GM21737 (cell line): ENCODE measurements at regions not wholly inside any gene's neighbourhood (a gene's known extent, or its start where the extent isn't known, plus 50 kb on each side); places are given as distances from the start of the nearest gene placed in this dataset.

Source experiments
- ATAC-seq: cut with Tn5 transposase; IDR thresholded peaks from one replicate; pipeline ENCODE4 v1.9.1; 2021; ENCODE audit warnings: mild to moderate bottlenecking, moderate library complexity; ENCODE audit not compliant: unreplicated experiment

DNA sequence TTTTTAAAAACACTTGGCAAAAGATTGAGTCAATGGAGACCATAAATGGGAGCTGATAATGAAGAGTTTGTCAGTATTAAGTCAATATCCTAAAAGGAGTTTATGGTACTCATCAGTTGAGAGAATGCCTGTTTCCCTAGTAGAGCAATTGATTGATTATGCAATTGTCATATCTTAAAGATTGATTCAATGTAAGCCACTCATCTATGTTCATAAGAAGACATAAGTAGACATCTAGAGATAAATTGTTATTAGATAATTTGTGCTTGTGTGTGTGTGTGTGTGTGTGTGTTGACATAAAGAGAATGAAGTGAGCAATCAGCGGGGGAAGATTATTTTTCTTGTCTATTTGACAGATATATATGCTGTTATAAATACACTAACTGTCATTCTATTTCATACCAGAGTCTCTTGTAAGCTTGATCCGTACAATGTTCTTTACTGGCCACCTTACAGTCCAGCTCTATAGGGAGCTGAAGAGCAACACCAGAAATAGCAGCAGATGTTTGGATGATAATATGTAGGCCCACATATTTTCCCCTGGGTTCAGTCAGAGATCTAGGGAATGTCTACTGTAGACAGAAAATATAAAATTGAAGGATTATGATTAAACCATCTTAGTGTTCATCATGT, 848.6 kb upstream of the EPHA6 start:
- ATAC-seq, result no peak

DNA sequence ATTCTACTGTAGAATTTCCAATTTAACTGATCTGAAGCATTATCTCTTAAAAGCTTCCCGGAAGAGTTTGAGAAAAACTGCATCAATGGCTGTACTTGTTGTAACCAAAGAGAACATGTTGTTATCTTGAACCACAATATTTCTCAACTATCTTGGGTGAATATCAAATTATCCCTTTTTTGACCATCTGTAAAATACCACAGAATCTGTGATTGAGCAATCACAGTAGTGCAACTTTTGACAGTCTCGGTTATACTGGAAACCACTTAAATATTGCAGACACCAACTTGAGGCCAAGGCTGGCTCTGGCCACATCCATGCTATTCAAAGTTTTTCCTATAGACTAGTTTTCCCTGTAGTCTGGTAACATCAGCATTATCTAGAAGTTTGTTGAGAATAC, 842.8 kb upstream of the EPHA6 start:
- no peak for ATAC-seq

DNA sequence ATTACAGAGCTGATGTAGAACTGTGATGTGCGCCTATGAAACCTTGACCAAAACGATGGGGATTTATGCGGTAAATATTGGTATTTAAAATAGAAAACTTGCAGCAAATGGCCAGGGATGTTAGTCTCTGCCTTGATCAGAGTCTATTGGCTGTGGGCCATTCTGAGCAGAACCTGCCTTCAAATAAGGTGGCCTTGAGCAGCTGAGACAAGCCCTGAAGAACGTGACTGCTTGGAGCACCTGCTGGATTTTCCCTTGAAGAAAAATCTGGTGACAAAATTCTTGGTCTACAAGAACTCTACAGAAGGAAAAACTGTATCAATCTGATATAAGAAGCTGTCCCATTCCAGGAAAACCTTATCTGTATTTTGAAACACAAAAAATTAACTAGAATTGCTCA, 820.1 kb upstream of the EPHA6 start:
- no peak for ATAC-seq

DNA sequence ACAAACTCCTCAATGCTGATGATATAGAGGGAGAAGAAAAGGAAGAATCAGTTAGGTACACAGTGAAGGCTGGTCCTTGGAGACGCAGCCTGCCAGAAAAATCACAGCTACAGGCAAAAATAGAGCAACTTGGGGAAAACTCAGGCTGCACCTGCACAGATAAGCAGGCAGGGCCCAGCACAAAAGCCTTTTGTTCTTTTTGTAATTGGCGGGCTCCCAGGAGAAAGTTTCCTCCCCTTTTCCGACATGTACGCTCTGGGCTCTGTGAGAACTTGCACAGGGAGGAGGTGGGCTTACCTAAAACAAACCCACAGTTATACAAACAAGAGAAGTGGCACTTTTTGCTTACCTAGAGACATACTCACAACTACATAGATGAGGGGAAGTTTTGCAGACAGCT, 813.4 kb upstream of the EPHA6 start:
- ATAC-seq, result no peak

DNA sequence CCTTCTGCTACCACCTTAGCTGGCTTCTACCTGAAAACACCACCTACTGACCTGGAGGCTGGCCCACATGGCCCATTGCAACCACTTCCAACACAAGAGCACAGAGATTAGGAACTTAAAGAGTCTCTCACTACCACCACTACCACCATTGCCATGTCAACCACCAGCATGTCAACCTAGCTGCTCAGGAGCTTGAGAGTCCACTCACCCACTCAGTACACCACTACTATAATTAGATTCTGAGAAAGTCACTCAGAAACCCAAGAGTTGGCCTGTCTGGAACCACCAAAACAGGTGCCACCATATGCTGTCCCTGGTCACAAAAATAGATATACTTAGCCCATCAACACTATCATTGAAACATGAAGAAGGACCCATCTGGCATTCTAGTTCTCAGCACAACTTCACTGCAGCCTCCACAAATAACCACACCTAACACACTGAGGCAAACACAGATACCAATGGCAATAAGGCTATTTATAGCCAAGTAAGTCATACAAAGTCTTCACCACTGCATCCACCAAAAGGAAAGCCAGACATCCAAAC, 806.7 kb upstream of the EPHA6 start:
- no peak for ATAC-seq

DNA sequence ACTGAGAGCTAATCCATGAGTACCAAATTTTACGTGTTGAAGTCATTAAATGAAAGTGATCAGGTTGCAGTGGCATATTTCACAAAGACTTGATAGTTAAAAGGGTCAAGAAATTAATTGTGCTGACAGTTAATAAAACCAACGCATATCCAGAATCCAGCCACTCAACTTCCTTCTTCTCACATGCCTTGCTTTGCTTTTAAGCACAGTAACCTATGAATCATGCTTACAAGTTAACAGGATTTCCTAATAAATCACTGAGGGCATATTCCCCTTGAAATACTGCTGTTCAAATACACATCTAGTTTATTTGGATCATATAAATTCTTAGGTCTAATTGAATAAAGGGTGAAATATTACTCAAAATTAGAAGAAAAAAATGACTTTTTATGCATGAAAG, 801.5 kb upstream of the EPHA6 start:
- ATAC-seq, result no peak

DNA sequence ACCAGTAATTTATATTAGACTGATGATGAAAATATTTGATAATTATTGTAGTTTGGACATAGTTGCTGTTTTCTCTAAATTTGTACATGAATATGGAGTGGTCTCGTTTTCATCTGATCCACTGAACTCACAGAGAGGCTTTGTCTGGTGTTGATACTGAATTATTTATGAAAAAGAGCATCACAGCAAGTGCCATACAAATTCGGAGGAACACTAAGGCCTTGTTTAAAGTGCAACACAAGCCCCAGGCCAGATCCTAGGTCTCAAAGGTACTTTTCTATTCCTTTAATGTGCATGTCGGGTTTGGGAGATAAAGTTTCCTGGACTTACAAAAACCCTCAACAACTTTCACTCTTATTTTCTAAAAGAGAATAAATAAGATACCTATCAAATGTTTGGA, 796.8 kb upstream of the EPHA6 start:
- ATAC-seq, result no peak

DNA sequence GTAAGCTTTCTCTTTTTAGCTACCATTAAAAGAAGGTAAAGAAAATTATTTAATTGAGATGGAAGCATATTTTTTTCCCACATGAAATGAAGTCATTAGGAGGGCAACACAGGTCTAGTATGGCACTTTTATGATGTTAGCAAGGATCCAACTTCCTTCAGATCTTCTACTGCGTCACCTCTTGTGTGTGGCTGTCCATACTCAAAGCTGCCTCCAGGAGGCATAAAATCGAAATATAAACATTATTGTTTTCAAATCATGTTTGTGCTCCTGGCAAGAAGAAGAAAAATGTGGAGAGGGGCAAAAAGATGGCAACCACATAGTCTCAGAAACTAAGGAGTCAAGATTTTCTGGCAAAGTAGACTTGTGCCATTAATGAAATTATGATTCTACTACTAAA, 791.7 kb upstream of the EPHA6 start:
- ATAC-seq, result no peak

DNA sequence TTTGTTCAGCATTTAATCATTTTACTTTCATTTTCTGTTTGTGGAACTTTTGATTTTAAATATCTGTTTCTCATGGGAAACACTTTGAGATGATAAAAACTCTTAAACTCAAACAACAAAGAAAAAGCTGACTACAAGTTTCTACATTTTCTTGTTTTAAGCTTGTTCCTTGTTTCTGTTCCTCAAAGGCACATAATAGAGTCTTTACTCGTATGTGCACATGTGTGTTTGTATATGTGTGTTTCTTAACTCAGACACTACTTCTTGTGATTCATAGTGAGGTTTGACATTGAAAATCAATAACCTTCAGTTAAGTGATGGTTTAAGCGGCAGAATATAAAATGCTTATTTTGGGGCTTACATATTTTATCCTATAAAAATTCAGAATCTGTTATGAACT, 786.7 kb upstream of the EPHA6 start:
- ATAC-seq, result no peak

DNA sequence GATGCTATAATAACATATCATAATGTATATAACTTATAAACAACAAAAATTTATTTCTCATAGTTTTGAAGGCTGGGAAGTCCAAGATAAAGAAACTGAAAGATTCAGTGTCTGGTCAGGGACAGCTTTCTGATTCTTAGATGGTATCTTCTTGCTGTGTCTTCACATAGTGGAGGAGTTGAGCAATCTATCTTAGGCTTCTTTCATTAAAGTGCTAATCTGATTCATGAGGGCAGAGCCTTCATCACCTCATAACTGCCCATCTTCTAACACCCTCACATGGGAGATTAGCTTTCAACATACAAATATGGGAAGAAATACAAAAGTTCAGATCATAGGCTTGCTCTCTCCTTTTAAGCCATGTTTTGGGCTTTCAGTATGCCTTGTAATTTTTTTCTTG, 774.8 kb upstream of the EPHA6 start:
- ATAC-seq, result no peak

DNA sequence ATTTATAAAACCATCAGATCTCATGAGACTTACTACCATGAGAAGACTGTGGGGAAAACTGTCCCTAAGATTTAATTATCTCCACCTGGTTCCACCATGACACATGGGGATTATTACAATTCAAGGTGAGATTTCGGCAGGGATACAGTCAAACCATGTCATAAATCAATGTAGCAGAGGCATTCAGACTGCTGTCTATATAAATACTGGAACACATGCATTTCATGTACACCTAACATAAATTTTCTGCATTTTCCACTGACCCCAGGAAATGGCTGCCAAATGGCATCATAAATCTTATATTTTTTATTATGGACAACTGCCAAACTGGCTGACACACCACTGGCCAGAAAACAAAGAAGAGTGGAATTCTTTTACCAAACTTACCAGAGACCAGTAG, 755.1 kb upstream of the EPHA6 start:
- ATAC-seq, result no peak

DNA sequence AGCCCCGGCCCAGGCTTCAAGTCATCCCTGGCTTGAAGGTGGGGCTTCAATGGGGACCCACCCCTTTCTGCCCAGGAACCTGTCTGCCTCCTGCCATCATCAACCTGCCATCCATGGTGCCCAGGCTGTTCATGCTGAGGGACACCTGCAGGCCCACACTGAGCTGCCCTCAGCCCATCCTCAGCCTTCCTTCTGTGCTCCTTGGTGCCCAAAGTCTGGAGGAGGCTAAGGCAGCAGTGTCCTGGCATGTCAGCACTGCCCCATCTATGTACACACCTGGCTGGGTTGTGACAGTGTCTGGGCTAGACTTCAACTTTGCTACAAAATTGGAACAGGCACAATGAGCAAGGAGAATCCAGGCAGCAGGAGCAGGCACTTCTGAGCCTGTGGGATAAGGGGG, 745.3 kb upstream of the EPHA6 start:
- ATAC-seq, result no peak

DNA sequence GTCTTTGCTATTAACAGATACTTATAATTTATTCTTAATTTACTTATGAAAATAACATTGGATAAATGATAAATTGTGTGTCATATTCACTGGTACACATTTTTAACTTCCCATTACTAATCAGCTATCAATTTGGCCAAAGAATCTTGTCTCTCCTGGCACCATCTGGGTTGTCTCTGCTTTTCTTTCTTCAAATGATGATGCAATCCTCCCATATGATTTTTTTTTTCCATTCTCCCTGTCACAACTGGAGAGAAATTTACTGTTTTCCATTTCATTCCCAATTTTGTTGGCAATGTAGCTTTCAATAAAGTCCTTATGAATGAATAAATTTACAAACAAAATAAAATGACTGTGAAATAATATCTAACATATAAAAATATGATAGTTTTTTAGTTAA, 743.7 kb upstream of the EPHA6 start:
- no peak for ATAC-seq

DNA sequence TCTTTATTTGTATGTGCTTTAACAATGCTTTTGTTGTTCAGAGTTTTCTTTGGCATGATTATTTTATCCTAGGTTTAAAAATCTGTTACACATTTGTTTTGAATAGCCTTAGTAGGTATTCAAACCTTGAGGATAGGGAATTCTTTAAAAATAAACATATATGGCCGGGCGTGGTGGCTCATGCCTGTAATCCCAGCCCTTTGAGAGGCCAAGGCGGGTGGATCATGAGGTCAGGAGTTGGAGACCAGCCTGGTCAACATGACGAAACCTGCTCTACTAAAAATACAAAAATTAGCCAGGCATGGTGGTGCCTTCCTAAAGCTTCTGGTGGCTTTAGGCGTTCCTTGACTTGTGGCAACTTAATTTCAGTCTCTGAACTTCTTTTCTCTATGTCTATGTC, 743.3 kb upstream of the EPHA6 start:
- no peak for ATAC-seq

DNA sequence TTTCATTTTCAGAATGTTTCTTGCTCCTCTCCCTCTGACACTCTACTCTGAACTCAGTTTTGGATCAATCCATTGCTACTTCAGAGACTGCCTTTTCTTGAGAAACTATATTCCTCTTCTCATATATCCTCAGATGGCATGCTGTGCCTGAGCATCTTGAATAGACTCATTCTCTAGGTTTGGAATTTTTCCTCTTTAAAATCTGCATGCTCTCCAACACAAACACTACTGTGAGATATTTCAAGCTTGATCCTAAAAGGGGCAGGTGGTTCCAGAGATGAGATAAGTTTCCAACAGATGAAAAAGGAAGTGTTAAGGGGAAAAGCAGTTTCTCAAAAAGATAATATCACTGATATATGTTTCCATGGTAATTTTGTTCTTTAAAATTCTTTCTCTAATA, 742.2 kb upstream of the EPHA6 start:
- ATAC-seq, result no peak

DNA sequence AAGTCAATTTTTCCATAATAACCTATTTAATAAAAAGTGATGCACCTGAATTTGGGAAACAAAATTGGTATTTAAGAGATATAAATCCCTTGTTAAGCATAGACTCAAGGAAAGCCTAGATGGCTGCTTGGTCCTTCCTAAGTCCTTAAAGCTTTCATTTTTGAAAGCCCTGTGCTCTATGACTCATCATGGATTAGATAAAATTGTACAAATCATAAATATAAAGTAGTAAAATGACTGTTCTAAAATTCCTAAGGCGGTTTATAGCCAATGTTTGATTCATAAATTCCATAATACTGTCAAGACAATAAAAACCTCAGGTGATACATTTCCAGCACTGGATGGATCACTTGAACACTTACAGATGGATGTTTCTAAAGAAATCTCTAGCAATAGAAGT, 730.8 kb upstream of the EPHA6 start:
- no peak for ATAC-seq

DNA sequence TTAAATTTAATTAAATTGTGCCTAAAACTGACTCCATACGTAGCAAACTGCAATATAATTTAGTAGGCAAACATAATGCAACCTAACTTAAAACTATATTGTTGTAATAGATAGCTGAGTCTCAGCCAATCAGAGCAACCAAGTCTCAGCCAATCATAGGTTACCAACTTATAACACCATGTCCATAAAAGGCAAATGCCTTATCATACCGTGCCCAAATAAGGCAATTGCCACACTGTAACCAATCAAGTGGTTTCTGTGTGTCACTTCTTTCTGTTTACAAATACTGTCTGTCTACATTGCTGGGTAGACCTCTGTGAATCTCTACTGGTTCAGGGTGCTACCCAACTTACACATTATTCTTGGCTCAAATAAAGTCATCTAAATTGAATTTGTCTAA, 728.4 kb upstream of the EPHA6 start:
- no peak for ATAC-seq

DNA sequence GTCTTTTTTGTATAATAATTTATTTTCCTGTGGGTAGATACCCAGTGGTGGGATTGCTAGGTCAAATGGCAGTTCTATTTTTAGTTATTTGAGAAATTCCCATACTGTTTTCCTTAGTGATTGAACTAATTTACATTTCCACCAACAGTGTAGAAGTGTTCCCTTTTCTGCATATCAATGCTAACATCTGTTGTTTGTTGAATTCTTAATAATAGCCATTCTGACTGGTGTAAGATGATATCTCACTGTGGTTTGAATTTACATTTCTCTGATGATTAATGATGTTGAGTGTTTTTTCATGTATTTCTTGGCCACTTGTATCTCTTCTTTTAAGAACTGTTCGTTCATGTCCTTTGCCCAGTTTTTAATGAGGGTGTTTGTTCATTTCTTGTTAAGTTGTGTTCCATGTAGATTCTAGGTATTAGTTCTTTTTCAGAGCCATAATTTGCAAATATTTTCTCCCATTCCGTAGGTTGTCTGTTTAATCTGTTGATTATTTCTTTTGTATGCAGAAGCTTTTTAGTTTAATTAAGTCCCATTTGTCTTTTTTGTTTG, 713.3 kb upstream of the EPHA6 start:
- no peak for ATAC-seq

DNA sequence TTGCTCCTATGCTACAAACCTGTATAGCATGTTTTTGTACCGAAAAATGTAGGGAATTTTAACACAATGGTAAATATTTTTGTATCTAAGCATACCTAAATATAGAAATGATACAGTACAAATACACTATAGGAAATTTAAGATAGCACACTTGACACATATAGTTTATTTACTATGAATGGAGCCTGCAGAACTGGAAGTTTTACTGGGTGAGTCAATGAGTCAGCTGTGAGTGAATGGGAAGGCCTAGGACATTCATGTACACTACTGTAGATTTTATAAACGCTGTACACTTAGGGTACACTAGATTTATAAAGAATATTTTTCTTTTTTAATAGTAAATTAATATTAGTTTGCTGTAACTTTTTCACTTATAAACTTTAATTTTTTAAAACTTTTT, 707.7 kb upstream of the EPHA6 start:
- no peak for ATAC-seq
